PFSK-1 (cell line): ENCODE measurements at regions not wholly inside any gene's neighbourhood (a gene's known extent, or its start where the extent isn't known, plus 50 kb on each side); places are given as distances from the start of the nearest gene placed in this dataset.

Experiments
- FOXP2 ChIP-seq: optimal IDR thresholded peaks from 2 replicates; pipeline ENCODE3; 2011; ENCODE audit warnings: borderline replicate concordance, control low read depth, inconsistent platforms; ENCODE audit not compliant: insufficient read depth; ENCODE audit errors: extremely low read length, extremely low read depth
- POLR2AphosphoS5 ChIP-seq: IDR thresholded peaks from 2 replicates; pipeline ENCODE4 v1.6.1; 2012; ENCODE audit warnings: low read depth, mild to moderate bottlenecking, control low read depth, low read length, moderate library complexity
- REST ChIP-seq, 2 experiments: IDR thresholded peaks; 2 replicates each; pipeline versions ENCODE4 v1.6.1 to v1.8.0; 2011 to 2012; ENCODE audit warnings: low read depth in 2 of 2, low read length in 2 of 2, control low read depth in 1 of 2, inconsistent platforms in 1 of 2, mild to moderate bottlenecking in 1 of 2, moderate library complexity in 1 of 2; ENCODE audit not compliant: insufficient read depth in 1 of 2
- SIN3A ChIP-seq: IDR thresholded peaks from 2 replicates; pipeline ENCODE4 v1.6.1; 2012; ENCODE audit warnings: mild to moderate bottlenecking, low read length, moderate library complexity, borderline replicate concordance; ENCODE audit not compliant: insufficient read depth
- TAF1 ChIP-seq: IDR thresholded peaks from 2 replicates; pipeline ENCODE4 v1.6.1; 2012; ENCODE audit warnings: low read length, control low read depth, borderline replicate concordance; ENCODE audit not compliant: insufficient read depth

GRCh38 chr3:64773137-64773536 is 85.3 kb upstream of the ADAMTS9 start:
- TF ChIP-seq POLR2AphosphoS5, result no peak
- no peak for TF ChIP-seq TAF1
- TF ChIP-seq SIN3A, result no peak
- no peak for TF ChIP-seq REST (IDR thresholded peaks at IDR 0.05; ENCODE audit: insufficient read depth in 1 of 2, low read depth in 2 of 2, low read length in 2 of 2)
- no peak for TF ChIP-seq FOXP2

GRCh38 chr3:64766440-64766839 is 78.6 kb upstream of the ADAMTS9 start:
- TF ChIP-seq SIN3A, result no peak
- TF ChIP-seq POLR2AphosphoS5, result no peak
- no peak for TF ChIP-seq TAF1
- no peak for TF ChIP-seq REST (IDR thresholded peaks at IDR 0.05; ENCODE audit: insufficient read depth in 1 of 2, low read depth in 2 of 2, low read length in 2 of 2)
- TF ChIP-seq FOXP2, result no peak

- TF ChIP-seq FOXP2 (no peak), REST (IDR thresholded peaks at IDR 0.05; ENCODE audit: insufficient read depth in 1 of 2, low read depth in 2 of 2, low read length in 2 of 2) (no peak), POLR2AphosphoS5 (no peak), TAF1 (no peak), SIN3A (no peak)
These were observed 78.1 kb upstream of the ADAMTS9 start for GRCh38 chr3:64765947-64766346.

- TF ChIP-seq TAF1, result no peak
- no peak for TF ChIP-seq FOXP2
- TF ChIP-seq REST (IDR thresholded peaks at IDR 0.05; ENCODE audit: insufficient read depth in 1 of 2, low read depth in 2 of 2, low read length in 2 of 2), result no peak
- TF ChIP-seq SIN3A, result no peak
- no peak for TF ChIP-seq POLR2AphosphoS5
These were observed 76.7 kb upstream of the ADAMTS9 start for GRCh38 chr3:64764386-64764929.

GRCh38 chr3:64763980-64764379 is 76.2 kb upstream of the ADAMTS9 start:
- TF ChIP-seq REST (IDR thresholded peaks at IDR 0.05; ENCODE audit: insufficient read depth in 1 of 2, low read depth in 2 of 2, low read length in 2 of 2) (no peak), POLR2AphosphoS5 (no peak), SIN3A (no peak), TAF1 (no peak), FOXP2 (no peak)
